Activated T-cell treated with anti-CD3 and anti-CD28 coated beads, Interleukin-2, amount 50 U/mL, for 4 hours (primary cell): ENCODE measurements at regions not wholly inside any gene's neighbourhood (a gene's known extent, or its start where the extent isn't known, plus 50 kb on each side); places are given as distances from the start of the nearest gene placed in this dataset.

Source experiments
- ATAC-seq, 2 donors: fragments of 200-7000 bp; cut with Tn5 transposase; one replicate each; pipeline ENCODE4 v1.10.0; 2021
- DNase-seq: peaks from one replicate; pipeline ENCODE4 v3.0.0-alpha.2; 2020
- H3K27me3 Mint-ChIP-seq: one replicate; pipeline ENCODE4 v1.8.0; 2021; ENCODE audit warnings: low read depth, mixed read lengths
- H3K36me3 Mint-ChIP-seq: one replicate; pipeline ENCODE4 v1.8.0; 2022; ENCODE audit warnings: mixed read lengths; ENCODE audit not compliant: insufficient read depth
- H3K4me1 Mint-ChIP-seq: one replicate; pipeline ENCODE4 v1.8.0; 2021; ENCODE audit warnings: low read depth, mixed read lengths
- H3K4me3 Mint-ChIP-seq: one replicate; pipeline ENCODE4 v1.8.0; 2021; ENCODE audit warnings: mild to moderate bottlenecking, moderate library complexity, mixed read lengths
- H3K9me3 Mint-ChIP-seq: one replicate; pipeline ENCODE4 v1.8.0; 2021; ENCODE audit warnings: mixed read lengths

- no peak for ATAC-seq
- Mint-ChIP-seq H3K4me3 (no peak overlapping the region), H3K36me3 (no peaks in the 10 kb centered on the region), H3K27me3 (peaks cover 3% of the 10 kb centered on the region), H3K9me3 (no peaks in the 10 kb centered on the region), H3K4me1 (no peaks in the 10 kb centered on the region)
- no peak for DNase-seq
Observed at GRCh38 chr16:85274924-85275323, 162.7 kb upstream of the CIBAR2 start.

GRCh38 chr16:85275533-85276249 is 163.4 kb upstream of the CIBAR2 start:
- Mint-ChIP-seq H3K4me3 (no peak overlapping the region), H3K4me1 (no peaks in the 10 kb centered on the region), H3K27me3 (peaks cover 3% of the 10 kb centered on the region), H3K9me3 (no peaks in the 10 kb centered on the region), H3K36me3 (no peaks in the 10 kb centered on the region)
- DNase-seq (peak; percentile 57), ATAC-seq (peak; percentile 85)

- H3K4me1 Mint-ChIP-seq, result no peaks in the 10 kb centered on the region
- no peak overlapping the region for H3K4me3 Mint-ChIP-seq
- DNase-seq (no peak), ATAC-seq (no peak)
- H3K27me3 Mint-ChIP-seq, result peaks cover 3% of the 10 kb centered on the region
- no peaks in the 10 kb centered on the region for H3K9me3 Mint-ChIP-seq
- H3K36me3 Mint-ChIP-seq, result no peaks in the 10 kb centered on the region
Observed at GRCh38 chr16:85276258-85276657, 164.0 kb upstream of the CIBAR2 start.

DNA sequence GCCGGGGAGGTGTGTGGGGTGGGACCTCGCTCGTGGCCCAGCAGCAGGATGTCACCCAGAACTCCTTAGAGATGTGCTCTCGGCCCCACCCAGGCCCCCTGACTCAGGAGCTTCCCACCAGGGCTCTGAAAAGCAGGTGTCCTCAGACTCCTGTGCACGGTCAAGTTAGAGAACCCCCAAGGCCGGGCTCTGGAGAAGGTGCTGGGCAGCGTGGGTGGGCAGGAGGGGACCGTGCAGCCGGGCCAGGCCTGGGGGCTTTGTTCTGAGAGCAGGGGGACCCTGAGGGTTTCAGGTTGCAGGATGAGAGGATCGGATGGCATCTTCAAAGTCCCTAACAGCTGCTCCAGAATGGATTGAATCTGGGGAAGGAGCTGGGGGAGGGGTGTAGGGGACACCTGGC is 164.4 kb upstream of the CIBAR2 start:
- Mint-ChIP-seq H3K4me3 (no peak overlapping the region), H3K4me1 (no peaks in the 10 kb centered on the region), H3K27me3 (peaks cover 3% of the 10 kb centered on the region), H3K9me3 (no peaks in the 10 kb centered on the region), H3K36me3 (no peaks in the 10 kb centered on the region)
- no peak for DNase-seq
- ATAC-seq, result no peak

GRCh38 chr16:85278839-85279238 is 166.6 kb upstream of the CIBAR2 start:
- no peaks in the 10 kb centered on the region for H3K36me3 Mint-ChIP-seq
- no peaks in the 10 kb centered on the region for H3K9me3 Mint-ChIP-seq
- no peaks in the 10 kb centered on the region for H3K27me3 Mint-ChIP-seq
- DNase-seq, result no peak
- no peaks in the 10 kb centered on the region for H3K4me1 Mint-ChIP-seq
- no peak overlapping the region for H3K4me3 Mint-ChIP-seq
- ATAC-seq, result no peak

- Mint-ChIP-seq H3K36me3 (no peaks in the 10 kb centered on the region), H3K27me3 (peaks cover 2% of the 10 kb centered on the region), H3K4me3 (no peak overlapping the region), H3K4me1 (no peaks in the 10 kb centered on the region), H3K9me3 (no peaks in the 10 kb centered on the region)
- no peak for ATAC-seq
- DNase-seq, result no peak
Observed at GRCh38 chr16:85279402-85279801, 167.1 kb upstream of the CIBAR2 start.

- Mint-ChIP-seq H3K4me1 (no peaks in the 10 kb centered on the region), H3K9me3 (no peaks in the 10 kb centered on the region), H3K4me3 (no peak overlapping the region), H3K36me3 (no peaks in the 10 kb centered on the region), H3K27me3 (peaks cover 5% of the 10 kb centered on the region)
- DNase-seq, result no peak
- ATAC-seq, result no peak
Observed at GRCh38 chr16:85279825-85280545, 167.7 kb upstream of the CIBAR2 start.

DNA sequence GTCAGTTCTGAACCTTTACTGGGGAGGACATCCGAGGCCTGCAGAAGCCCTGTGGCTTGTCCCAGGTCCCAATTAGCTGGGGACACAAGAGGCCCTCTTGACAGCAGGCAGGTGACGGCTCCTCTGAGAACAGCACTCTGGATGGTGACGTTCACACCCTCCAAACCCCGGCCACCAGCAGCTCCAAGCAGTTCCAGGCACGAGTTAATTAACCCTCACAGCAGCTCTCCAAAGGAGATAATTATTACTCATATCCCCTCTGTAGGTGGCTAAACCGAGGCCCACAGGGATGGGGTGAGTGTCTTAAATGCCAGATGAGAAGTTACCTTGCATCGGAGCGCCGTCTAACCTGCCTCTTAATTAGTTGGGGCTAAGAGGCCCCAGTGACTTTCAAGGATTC is 168.9 kb upstream of the CIBAR2 start:
- Mint-ChIP-seq H3K36me3 (no peaks in the 10 kb centered on the region), H3K27me3 (peaks cover 5% of the 10 kb centered on the region), H3K4me3 (no peak overlapping the region), H3K4me1 (no peaks in the 10 kb centered on the region), H3K9me3 (no peaks in the 10 kb centered on the region)
- ATAC-seq, result no peak
- no peak for DNase-seq

GRCh38 chr16:85282842-85283241 is 170.6 kb upstream of the CIBAR2 start:
- H3K4me1 Mint-ChIP-seq, result no peaks in the 10 kb centered on the region
- no peaks in the 10 kb centered on the region for H3K36me3 Mint-ChIP-seq
- H3K4me3 Mint-ChIP-seq, result no peak overlapping the region
- no peak for ATAC-seq
- no peaks in the 10 kb centered on the region for H3K9me3 Mint-ChIP-seq
- H3K27me3 Mint-ChIP-seq, result peaks cover 5% of the 10 kb centered on the region
- no peak for DNase-seq

- Mint-ChIP-seq H3K36me3 (no peaks in the 10 kb centered on the region), H3K9me3 (no peaks in the 10 kb centered on the region), H3K4me3 (no peak overlapping the region), H3K27me3 (peaks cover 5% of the 10 kb centered on the region), H3K4me1 (no peaks in the 10 kb centered on the region)
- ATAC-seq, result no peak
- no peak for DNase-seq
Observed at GRCh38 chr16:85283305-85284050, 171.2 kb upstream of the CIBAR2 start.

GRCh38 chr16:85284141-85284817 is 172.0 kb upstream of the CIBAR2 start:
- no peaks in the 10 kb centered on the region for H3K9me3 Mint-ChIP-seq
- H3K4me1 Mint-ChIP-seq, result no peaks in the 10 kb centered on the region
- peaks cover 5% of the 10 kb centered on the region for H3K27me3 Mint-ChIP-seq

GRCh38 chr16:85285681-85286065 is 173.4 kb upstream of the CIBAR2 start:
- no peaks in the 10 kb centered on the region for H3K4me1 Mint-ChIP-seq
- H3K36me3 Mint-ChIP-seq, result no peaks in the 10 kb centered on the region
- peaks cover 5% of the 10 kb centered on the region for H3K27me3 Mint-ChIP-seq
- H3K9me3 Mint-ChIP-seq, result no peaks in the 10 kb centered on the region
- no peak for DNase-seq
- no peak for ATAC-seq
- no peak overlapping the region for H3K4me3 Mint-ChIP-seq

More at GRCh38 chr16:85284141-85284817, 172.0 kb upstream of the CIBAR2 start:
- no peak for DNase-seq
- no peak for ATAC-seq
- H3K4me3 Mint-ChIP-seq, result no peak overlapping the region
- no peaks in the 10 kb centered on the region for H3K36me3 Mint-ChIP-seq

- no peaks in the 10 kb centered on the region for H3K4me1 Mint-ChIP-seq
Observed at GRCh38 chr16:85286066-85286831, 174.0 kb upstream of the CIBAR2 start.

More at GRCh38 chr16:85286066-85286831, 174.0 kb upstream of the CIBAR2 start:
- no peaks in the 10 kb centered on the region for H3K36me3 Mint-ChIP-seq
- H3K9me3 Mint-ChIP-seq, result no peaks in the 10 kb centered on the region
- peaks cover 5% of the 10 kb centered on the region for H3K27me3 Mint-ChIP-seq
- DNase-seq (no peak), ATAC-seq (no peak)
- no peak overlapping the region for H3K4me3 Mint-ChIP-seq
